NCI-H1694 (cell line): ENCODE measurements at regions not wholly inside any gene's neighbourhood (a gene's known extent, or its start where the extent isn't known, plus 50 kb on each side); places are given as distances from the start of the nearest gene placed in this dataset.

Experiments used
- DNase-seq: peaks from one replicate; lab custom pipeline; 2025; lab: John Stamatoyannopoulos, UW

DNA sequence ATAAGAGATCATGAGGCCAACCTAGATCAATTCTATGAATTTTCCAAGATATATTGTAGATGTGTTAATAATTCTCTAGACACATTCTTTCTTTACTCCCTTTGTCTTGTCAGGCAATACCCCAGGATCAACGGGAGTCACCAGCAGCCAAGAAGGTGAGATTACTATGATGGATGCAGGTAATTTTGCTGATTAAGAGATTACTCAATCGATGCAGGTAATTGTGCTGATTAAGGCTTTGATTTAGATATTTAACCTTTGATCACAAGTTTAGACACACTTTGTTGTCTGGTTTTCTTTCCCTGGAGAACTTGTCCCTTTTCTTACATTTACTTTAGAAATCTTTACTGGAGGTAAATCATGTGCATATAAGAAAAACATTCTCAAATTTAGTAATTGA is 134.3 kb upstream of the CNTN1 start:
- DNase-seq, result no peak

DNA sequence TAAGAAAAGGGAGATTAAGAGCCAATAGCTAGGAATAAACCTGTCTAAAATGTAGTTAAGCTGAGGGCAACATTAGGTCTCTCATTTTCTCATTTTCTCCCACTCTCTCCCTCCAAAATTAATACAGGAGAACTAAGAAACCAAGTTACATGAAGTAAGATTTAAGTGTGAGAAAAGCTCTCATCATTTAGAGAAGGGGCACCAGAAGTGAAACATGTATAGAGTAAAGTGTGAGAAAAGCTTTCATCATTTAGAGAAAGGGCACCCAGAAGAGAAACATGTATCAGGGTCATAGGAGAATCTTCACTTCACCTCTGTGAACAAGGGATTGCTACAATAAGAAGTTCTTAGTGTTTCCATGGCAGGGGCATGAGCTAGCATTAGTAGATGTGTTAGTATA is 132.4 kb upstream of the CNTN1 start:
- DNase-seq, result no peak

DNA sequence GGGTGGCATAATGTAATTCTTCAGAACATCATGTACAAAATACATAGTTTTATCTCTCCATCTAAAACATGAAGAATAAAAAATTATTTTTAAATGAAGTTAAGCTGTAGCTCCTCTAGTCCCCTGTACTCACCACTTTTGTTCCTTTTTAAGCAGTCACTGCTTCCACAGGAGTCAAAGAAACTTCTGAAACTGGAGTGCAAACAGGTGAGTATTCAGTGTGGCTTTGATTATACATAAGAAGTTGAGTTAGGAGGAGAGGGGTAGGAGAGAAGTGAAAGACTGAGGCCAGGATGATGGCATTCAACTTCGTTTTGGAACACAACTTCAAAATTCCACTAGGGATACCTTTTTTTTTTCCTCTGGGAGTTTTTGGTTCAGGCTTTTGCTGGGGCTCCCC is 131.4 kb upstream of the CNTN1 start:
- no peak for DNase-seq

DNA sequence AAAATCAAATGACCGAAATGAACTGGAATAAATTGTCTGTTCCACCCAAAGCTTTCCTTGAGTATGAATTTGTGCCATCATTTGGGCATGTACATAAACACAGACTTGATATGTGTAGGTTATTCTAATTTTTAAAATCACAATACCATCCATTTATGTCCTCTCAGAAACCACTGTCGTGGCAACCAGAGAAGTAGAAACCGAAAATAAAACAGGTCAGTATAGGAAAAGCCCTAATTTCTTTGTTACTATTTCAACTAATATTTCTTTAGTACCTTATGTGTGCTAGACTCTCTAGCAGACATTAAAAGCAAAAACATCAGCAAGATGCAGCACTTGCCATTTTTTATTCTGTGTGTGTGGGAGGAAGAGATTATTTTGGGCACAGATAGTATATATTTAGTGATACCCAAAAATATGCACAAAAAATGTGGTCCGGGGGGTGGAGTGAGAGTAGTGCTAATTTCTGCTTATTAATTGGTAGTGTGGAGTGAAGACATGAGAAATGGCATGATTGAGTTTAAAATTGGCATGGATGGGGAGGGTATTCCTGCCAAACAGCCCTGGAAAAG is 130.8 kb upstream of the CNTN1 start:
- no peak for DNase-seq

DNA sequence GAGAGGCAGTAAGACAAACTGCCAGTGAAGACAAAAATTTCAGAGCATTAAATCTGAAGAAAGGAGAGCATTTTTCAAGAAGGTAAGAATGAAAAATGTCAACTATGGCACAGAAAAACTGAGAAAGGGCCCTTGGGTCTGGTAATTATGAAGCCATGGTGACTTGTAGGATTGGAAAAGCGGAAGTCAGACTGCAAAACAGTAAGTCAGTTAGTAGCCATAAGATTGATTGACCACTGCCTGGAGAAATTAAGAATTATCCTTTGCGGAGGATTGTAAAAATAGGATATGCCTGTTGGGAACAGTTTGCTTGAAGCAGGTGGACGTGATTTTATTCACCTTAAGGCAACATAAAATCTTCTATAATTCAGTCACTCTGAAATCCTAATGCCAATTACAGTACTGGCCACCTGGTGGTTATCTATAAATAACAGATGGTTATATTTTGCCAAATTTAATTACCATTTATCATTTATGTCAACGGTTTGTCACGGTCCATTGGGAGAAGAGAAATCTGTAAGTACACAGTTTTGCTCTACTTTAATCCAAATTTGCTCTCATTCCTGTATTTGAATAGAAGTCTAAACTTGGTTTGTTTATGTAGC is 127.1 kb upstream of the CNTN1 start:
- DNase-seq, result peak; percentile 60

DNA sequence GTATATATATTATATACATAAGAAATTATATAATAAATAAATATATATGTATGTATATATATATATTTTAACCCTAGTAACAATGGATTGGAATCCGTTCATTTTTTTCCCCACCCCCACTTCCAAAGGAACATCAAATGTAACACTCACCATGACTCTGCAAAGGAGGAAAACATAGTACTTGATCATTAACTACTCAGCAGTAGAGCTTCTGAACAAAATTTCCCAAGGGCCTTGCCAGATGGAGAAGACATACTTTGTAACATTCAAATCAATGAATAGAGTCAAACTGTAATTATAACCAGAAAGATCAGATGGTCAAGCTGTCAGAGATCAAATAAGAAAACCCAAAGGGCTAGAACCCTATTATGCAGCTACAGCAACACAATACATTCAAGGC is 126.0 kb upstream of the CNTN1 start:
- DNase-seq, result no peak

DNA sequence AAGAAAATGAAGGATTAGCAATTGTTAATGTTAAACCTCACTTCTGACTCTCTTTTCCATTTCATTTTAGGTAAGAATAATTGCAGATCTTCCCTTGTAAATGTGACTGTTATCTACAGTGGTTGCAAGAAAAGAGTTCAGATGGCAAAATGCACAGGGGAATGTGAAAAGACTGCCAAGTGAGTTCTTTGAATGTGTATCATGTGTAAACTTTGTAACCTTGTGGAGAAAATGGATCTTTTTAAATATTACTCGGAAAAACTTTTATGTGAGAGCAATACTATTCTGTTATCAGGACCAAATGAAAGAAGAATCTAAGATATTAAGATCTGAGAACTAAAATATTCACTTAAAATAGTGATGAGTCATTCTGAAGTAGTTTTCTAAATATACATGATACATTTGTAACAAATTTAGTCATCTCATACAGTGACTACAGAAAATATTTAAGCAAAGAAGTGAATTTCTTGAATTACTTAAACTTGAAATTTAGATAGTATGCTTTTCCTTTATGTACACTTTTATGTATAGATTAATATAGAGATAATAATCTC is 122.5 kb upstream of the CNTN1 start:
- no peak for DNase-seq

DNA sequence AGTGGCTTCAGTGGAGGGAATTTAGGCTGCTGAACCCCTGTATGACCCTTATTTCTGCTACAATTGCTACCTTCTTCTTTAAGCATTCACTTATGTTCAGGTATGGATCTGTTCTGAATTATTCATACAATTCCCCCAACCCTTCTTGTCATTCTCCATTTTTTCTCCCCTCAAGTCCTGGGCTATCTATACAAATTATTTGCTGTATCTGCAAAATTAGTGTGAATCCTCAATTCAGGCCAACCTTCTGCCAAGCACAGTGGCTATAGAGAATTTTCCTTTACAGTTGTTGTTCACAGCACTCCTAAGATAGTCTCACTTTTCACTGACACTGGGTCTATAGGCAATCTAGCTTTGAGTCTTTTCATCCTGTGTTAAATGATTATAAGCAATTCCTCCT is 119.2 kb upstream of the CNTN1 start:
- no peak for DNase-seq

DNA sequence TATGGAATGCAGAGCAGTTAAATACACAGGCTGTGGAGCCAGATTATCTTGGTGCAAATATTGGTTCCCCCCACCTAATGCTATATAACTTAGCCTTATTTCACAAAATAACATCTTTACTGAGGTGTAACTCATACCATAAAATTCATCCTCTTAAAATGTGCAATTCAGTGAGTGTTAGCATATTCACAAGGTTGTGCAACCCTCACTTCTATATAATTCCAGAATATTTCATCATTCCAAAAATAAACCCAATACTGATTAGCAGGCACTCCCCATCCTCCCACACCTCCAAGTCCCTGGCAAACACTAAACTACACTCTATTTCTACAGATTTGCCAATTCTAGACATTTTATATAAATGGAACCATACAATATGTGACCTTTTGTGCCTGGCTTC is 116.3 kb upstream of the CNTN1 start:
- DNase-seq, result no peak

DNA sequence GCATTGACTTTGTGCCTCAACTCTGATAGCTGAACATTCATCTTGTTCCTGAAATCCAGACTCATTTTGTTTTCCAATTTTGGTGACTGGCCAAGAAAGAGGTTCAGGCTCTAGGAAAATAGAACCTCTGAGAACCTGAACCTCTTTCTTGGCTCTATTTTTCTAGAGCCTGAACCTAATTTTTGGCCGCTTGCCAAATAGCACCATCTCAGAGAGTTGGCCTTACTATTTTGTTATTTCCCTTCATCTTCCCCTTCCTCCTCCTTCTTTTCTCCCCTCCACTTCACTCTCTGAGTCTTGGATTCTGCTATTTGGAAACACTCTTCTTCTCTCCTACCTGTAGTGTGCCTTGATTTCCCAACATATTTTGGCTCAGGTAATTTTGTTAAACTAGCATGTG is 114.4 kb upstream of the CNTN1 start:
- DNase-seq, result no peak

DNA sequence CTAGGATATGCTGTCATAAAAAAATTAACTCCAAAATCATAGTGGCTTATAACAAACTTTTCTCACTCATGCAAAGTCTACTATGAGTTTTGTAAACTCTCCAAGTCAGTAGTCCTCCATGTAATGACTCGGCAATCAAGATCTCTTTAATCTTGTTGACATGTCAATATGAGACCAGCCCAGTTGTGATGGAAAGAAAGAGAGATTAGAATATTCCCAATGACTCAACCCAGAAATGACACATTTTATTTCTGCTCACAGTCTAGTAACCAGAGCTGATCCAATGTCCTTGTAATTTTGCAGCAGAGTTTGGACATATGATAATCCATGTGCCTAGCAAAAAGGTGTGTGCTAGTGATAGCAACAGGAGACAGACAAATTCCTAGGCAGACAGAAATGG is 112.6 kb upstream of the CNTN1 start:
- no peak for DNase-seq

DNA sequence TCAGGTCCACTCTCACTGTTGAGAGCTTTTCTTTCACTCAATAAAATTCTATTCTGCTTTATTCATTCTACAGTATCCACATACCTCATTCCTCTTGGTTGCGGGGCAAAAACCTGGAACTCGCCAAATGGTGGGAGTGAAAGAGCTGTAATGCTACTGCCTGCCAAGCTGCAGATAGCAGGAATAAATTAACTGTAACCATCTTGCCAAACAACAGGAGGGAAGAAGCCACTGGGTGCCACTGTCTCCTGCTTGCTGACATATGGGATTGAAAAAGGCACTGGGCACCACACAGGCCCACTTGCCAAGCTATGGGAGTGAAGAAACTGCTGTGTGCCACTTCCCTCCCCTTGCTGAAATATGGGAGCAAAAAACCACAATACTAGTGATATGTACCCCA is 111.9 kb upstream of the CNTN1 start:
- no peak for DNase-seq

DNA sequence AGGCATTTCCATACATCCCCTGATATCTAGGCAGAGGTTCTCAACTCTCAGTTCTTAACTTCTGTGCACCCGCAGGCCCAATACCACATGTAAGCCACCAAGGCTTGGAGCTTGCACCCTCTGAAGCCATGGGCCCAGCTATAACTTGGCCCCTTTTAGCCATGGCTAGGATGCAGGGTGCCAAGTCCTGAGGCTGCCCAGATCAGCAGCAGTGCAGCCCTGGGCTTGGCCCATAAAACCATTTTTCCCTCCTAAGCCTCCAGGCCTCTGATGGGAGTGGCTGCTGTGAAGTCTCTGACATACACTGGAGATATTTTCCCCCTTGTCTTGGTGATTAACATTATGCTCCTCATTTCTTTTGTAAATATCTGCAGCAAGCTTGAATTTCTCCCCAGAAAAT is 110.3 kb upstream of the CNTN1 start:
- no peak for DNase-seq

DNA sequence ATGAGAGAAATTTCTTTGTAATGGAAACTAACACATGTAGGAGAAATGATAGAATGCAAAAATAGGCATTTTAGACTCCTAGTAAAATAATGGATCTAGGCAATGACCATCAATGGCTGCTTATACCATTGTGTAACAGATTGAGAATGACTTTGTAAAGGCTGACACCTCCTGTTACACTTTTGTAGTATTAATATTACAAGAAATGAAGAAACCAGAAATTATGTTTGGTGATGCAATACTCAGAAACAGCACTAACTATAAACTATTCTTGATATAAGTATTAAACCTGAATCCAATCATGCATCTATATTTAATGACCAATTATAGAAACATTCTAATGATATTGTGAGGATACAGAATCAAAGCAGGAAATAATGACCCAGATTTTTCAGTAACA is 108.5 kb upstream of the CNTN1 start:
- DNase-seq, result no peak

DNA sequence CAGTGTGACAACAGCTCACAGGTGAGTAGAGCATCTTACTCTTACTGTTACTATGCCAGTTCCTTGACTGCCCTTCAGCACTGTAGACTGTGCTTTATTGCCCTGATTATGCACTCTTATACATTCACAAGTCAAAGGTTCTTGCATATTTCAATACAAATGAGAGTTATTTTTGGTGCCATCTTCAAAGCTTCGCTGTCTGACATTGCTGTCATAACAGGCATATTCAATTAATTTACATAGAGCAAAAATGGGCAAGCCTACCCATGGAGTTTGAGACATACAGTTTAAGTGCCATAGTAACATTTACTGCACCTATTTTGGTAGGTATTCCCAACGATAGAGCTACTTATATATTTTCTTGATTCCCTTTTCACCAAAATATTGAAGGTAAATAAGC is 107.5 kb upstream of the CNTN1 start:
- DNase-seq, result no peak

DNA sequence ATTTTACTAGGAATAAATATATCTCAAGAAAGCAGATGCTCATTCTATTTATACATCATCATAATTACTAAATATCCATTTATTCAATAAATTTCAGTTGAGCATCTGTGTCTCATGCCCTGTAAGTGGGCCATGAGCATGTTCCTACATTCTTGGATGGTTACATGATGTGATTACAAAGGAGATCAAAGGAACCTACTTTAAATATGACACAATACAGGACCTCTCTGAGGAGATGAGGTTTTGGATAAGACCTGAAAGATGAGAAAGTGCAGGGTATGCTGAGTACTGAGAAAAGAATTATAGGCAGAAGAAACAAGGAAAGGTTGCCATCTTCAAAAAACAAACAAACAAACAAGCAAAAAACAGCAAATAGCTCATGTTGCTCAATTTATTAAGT is 105.4 kb upstream of the CNTN1 start:
- DNase-seq, result no peak

DNA sequence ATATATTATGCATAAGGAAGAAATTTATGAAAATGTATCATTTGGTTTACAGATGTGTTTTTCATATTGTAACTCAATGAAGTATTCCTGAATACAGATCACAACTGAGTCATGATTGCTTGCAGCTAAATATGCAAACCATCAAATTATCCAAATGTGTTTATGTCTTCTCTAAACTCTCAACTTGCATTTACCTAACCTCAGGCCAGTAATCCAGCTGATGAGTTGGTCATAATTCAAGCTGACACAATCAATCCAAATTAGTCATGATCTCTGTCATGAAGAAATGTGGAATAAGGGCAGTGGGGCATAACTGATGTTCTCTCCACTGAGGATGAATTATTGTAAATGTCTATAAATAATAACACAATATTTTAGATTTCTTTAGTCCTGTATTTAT is 104.8 kb upstream of the CNTN1 start:
- no peak for DNase-seq

DNA sequence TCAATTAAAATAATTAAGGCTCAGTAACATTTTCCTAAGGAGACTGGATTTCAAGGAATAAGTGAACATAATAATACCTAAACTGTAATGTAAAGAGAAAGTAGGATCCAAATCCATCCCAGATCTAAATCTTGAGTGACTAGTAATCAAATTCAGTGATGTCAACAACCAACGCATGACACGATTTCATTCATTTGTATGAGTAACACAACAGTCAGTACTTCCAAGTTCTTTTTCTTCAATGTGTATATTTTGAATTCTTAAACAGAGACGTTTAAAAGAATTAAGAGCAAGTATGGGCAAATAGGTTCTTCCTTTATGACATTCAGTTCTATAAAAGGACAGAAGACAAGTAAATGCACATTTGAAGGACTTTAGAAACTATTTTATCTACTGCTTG is 104.3 kb upstream of the CNTN1 start:
- DNase-seq, result no peak

DNA sequence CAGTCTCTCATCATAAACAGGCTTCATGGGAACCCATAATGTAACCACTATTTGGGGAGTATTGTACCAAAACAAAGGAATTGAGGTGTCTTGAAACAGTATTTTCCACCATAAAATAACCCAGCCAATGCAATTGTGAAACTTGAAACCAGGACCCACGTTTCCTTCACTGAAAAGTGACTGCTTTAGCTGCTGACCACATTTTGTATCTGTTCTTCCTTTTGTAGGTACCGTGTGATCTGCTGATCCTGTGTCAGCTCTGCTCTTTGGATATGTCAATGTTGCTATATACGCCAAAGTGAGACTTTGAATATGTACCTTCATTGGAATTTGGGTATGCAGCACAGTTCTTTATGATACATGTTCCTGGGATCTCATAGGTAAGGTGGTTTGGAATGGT is 95.1 kb upstream of the CNTN1 start:
- DNase-seq, result no peak

DNA sequence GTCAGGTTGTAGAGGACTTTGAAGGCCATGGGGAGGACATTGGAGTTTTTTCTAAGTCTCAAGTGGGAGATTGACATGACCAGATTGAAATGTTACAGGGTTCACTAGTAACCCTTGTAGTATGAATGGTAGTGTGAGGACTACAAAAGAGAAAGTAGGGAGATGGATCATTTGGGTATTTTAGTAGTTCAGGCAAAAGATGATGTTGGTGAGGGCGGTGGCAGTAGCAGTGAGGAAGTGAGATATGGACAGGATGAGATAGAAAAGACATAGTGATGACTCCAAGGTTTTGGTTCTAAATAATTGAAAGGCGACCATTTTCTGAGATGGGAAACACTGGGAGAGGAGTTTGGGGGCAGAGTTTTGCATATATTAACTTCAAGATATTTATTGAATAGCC is 94.2 kb upstream of the CNTN1 start:
- DNase-seq, result no peak

DNA sequence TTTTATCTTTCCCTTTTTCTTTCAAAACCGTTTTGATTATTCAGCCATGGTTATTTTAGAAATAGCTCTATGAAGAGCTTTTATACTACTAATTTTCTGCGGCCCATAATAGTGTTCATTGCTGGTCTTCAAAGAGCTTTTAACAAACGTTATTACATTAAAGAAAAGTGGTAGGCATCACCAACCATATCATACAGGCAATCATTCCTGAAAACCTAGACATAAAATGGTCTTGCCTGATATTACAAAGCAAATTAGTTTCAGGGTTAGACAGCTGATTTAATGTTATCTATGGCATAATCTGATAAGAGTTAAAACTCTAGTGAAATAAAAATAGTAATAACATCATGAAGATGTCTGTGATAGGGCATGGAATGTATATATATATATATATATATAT is 89.7 kb upstream of the CNTN1 start:
- DNase-seq, result no peak

DNA sequence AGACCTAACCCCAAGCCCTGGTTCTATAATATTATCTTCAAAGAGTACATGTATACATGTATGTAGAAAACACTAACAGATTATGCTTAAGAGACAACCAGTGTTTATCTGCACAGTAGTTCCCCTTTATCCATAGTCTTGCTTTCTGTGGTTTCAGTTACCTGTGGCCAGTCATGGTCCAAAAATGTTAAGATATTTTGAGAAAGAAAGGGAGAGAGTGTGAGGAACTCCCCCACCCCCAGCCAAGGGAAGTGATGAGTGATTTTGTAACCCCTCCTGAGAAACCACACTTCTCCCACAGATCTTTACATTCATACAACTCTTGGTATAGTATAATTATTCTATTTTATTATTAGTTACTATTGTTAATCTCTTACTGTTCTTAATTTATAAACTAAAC is 77.3 kb upstream of the CNTN1 start:
- no peak for DNase-seq

DNA sequence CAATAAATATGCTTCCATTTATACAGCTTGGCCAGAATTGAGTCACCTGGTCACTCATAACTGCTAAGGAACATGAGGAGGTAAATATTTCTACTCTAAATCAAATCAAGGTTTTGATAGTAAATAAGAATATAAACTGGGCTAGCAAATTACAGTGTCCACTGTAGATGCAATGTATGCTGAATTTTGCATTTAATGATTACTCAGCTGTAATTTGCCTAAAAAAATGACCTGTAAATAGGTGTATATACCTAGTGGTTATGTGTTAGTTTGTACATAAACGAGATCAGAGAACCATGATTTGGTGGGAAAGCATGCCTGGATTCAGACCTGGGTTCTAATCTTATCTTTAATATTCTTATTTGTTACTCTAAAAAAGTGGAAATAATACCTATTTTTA is 76.6 kb upstream of the CNTN1 start:
- DNase-seq, result no peak

DNA sequence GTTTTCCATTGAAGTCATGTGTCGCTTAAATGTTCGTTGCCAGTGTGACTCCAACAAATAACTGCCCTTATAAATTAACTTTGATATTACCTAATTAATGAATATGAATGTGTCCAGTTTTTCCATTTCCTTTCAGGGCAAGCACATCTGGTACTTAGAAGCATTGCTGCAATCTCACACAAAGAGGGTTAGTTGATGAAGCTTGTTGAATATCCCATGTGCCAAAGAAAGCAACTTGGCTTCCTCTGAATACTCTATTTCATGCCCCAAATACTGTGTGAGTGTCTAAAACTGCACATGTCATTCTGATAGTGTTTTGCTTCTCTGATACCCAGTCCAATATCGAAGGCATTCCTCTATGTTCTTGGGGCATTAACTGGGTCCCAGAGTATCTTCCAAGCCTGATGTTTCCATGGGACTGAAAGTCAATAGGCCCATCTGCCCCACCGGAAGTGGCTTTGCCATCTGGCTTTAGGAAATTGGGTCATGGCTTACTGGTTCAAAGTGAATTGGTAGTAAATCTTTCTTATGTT is 75.8 kb upstream of the CNTN1 start:
- DNase-seq, result no peak
